Left ventricle myocardium inferior (tissue), 1 donor: ENCODE measurements at regions not wholly inside any gene's neighbourhood (a gene's known extent, or its start where the extent isn't known, plus 50 kb on each side); places are given as distances from the start of the nearest gene placed in this dataset.
"Not testable (repeated sequence)": the region's sequence is repeated elsewhere in the genome, so short reads cannot be mapped to it uniquely, and the experiment has no call there.

Experiments used
- DNase-seq: peaks from one replicate; pipeline ENCODE4 v3.0.0-alpha.2; 2020
- H3K27ac ChIP-seq: fragments of 200-600 bp; replicated peaks from 2 replicates; pipeline ENCODE4 v1.8.0; 2021
- H3K27me3 ChIP-seq: fragments of 200-600 bp; 2 replicates; pipeline ENCODE4 v1.8.0; 2021; ENCODE audit warnings: low read depth
- H3K36me3 ChIP-seq: fragments of 200-600 bp; 2 replicates; pipeline ENCODE4 v1.8.0; 2021
- H3K4me1 ChIP-seq: fragments of 200-600 bp; 2 replicates; pipeline ENCODE4 v1.8.0; 2021
- H3K4me3 ChIP-seq: fragments of 200-600 bp; 2 replicates; pipeline ENCODE4 v1.8.0; 2021; ENCODE audit warnings: mild to moderate bottlenecking, moderate library complexity
- H3K9me3 ChIP-seq: fragments of 200-600 bp; replicated peaks from 2 replicates; pipeline ENCODE4 v1.8.0; 2021
- intact Hi-C: fragments of 100-400 bp; cut with micrococcal nuclease; formaldehyde crosslinking; loops from one replicate; pipeline ENCODE4 v1.11.0; 2022
- TF ChIP-seq, protein P1 (sequence below): fragments of 200-600 bp; IDR thresholded peaks from 2 replicates; pipeline ENCODE4 v1.8.0; 2021; ENCODE audit warnings: antibody characterized with exemption, mild to moderate bottlenecking, borderline replicate concordance
- donor health status: DM: no; HTN: yes; CAD: no; lungs with severe emphysema.

DNA sequence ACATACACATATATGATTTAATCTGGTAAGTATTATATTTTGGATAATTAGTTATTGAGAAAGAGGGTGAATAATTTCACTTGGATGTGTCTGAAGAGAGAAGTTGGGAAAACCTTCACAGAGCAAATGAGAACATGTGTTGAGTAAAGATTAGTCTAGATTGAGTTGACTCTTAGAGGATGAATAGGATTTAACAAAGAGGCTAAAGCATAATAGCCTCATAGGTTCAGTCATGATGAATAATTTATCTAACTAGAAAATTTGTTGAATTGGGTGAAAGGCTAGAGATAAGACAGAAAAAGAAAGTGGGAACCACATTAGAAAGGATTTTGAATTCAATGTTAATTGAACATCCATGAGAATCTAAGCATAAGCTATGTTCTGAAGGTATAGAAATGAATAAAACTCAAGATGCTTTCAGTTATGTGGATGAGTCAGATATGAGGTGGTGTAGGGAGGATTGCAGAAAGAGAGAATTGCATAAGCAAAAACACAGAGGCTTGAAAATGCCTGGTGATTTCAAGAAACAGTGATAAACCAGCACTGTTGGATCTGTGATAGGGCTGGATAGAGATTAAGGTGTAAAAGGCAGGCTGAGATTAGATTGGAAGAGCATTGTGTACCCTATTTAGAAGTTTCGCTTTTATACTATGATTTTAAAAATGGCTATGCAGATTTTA is 207.6 kb upstream of the NR3C2 start:
- Histone ChIP-seq H3K9me3 (no peaks in the 10 kb centered on the region), H3K4me3 (no peak overlapping the region)
- intact Hi-C loops: no loop called here

DNA sequence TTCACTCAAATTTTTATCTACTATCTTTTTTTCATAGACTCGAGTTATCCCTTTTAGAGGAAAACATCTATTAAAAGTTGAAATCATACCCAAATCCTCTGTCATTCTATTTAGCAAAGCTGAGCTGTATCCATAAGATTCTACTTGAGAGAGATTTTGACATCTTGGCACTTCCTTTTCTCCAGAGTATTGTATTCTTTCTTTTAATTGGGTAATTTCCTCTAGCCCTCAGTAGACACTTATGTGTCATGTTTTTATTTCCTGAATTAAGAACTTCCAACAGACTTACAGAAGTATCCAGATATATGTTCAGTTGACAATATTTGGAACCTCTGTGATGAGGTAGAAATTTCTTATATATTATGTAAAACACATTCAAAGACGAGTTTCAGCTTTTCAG is 201.6 kb upstream of the NR3C2 start:
- no peak overlapping the region for H3K4me3 ChIP-seq
- DNase-seq: no peak
- H3K9me3 ChIP-seq: peaks cover under 1% of the 10 kb centered on the region
- TF ChIP-seq, protein P1, sequence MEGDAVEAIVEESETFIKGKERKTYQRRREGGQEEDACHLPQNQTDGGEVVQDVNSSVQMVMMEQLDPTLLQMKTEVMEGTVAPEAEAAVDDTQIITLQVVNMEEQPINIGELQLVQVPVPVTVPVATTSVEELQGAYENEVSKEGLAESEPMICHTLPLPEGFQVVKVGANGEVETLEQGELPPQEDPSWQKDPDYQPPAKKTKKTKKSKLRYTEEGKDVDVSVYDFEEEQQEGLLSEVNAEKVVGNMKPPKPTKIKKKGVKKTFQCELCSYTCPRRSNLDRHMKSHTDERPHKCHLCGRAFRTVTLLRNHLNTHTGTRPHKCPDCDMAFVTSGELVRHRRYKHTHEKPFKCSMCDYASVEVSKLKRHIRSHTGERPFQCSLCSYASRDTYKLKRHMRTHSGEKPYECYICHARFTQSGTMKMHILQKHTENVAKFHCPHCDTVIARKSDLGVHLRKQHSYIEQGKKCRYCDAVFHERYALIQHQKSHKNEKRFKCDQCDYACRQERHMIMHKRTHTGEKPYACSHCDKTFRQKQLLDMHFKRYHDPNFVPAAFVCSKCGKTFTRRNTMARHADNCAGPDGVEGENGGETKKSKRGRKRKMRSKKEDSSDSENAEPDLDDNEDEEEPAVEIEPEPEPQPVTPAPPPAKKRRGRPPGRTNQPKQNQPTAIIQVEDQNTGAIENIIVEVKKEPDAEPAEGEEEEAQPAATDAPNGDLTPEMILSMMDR: no peak
- H3K27me3 ChIP-seq: no peaks in the 10 kb centered on the region
- no peaks in the 10 kb centered on the region for H3K4me1 ChIP-seq
- no peaks in the 10 kb centered on the region for H3K36me3 ChIP-seq
- H3K27ac ChIP-seq: no peak overlapping the region
- intact Hi-C loops: no loop called here

More for the DNA sequence above, 207.6 kb upstream of the NR3C2 start:
- no peaks in the 10 kb centered on the region for H3K36me3 ChIP-seq
- no peaks in the 10 kb centered on the region for H3K4me1 ChIP-seq
- H3K27me3 ChIP-seq: no peaks in the 10 kb centered on the region
- no peak for DNase-seq
- H3K27ac ChIP-seq: no peak overlapping the region
- TF ChIP-seq, protein P1: no peak

DNA sequence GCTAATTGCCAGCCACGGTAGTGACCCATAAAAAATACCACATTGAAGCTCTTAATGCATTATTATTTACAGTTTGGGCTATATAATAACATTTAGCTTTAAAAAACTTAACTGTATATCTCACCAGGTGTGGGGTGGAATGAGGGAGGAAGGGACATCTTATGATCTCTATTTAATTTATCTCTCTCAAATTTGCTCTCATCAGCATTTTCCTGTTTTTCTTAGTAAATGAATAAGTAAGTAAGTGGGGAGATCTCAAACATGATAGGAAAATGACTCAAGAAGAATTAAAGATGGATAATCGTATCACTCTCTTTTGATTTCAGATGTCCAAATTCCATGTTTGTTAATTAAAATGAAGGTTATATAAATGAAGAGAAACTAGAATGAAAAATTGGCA is 200.7 kb upstream of the NR3C2 start:
- no peak for DNase-seq
- Histone ChIP-seq H3K36me3 (no peaks in the 10 kb centered on the region), H3K27ac (no peak overlapping the region), H3K4me1 (no peaks in the 10 kb centered on the region), H3K4me3 (no peak overlapping the region), H3K27me3 (no peaks in the 10 kb centered on the region), H3K9me3 (peaks cover 10% of the 10 kb centered on the region)
- TF ChIP-seq, protein P1: no peak
- intact Hi-C loops: no loop called here

DNA sequence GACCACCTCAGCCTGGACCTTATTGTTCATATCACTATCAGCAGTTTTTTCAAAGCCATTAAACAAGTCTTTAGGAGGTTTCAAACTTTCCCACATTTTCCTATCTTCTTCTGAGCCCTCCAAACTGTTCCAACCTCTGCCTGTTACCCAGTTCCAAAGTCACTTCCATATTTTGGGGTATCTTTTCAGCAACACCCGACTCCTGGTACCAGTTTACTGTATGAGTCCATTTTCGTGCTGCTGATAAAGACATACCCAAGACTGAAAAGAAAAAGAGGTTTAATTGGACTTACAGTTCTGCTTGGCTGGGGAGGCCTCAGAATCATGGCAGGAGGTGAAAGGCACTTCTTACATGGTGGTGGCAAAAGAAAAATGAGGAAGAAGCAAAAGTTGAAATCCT is 195.9 kb upstream of the NR3C2 start:
- intact Hi-C loops, H3K36me3 ChIP-seq, H3K4me1 ChIP-seq, H3K4me3 ChIP-seq, H3K27ac ChIP-seq, H3K27me3 ChIP-seq, DNase-seq: not testable (repeated sequence)
- H3K9me3 ChIP-seq: peaks cover 20% of the 10 kb centered on the region

DNA sequence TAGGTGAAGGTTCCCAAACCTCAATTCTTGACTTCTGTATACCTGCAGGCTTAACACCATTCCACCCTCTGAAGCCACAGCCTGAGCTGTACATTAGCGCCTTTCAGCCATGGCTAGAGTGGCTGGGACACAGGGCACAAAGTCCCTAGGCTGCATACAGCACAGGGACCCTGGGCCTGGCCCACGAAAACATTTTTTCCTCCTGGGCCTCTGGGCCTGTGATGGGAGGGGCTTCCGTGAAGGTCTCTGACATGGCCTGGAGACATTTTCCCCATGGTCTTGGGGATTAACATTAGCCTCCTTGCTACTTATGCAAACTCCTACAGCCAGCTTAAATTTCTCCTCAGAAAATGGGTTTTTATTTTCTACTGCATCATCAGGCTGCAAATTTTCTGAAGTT is 195.2 kb upstream of the NR3C2 start:
- peaks cover 20% of the 10 kb centered on the region for H3K9me3 ChIP-seq
- DNase-seq, H3K27ac ChIP-seq, H3K4me1 ChIP-seq, H3K36me3 ChIP-seq, H3K27me3 ChIP-seq, intact Hi-C loops, H3K4me3 ChIP-seq: not testable (repeated sequence)

DNA sequence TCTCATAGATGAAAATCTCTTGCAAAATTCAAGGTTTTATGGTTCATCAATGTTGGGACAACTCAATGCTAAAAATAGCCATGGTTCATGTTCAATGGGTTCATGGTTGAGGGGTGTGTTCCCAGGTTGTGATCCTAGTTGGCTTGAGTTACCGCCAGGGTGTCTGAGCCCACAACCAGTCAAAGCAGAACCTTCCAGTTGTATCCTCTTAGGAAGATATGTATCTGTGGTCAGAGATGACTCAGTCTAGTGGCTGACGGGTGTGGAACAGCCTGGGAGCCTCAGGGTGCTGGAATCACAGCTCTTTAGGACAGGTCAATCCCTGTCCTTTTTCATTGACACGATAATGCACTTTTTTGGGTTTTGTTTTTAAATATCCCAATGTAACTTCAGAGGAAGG is 192.3 kb upstream of the NR3C2 start:
- TF ChIP-seq, protein P1: no peak
- Histone ChIP-seq H3K9me3 (peaks cover 20% of the 10 kb centered on the region), H3K27ac (no peak overlapping the region), H3K27me3 (no peaks in the 10 kb centered on the region), H3K36me3 (no peaks in the 10 kb centered on the region), H3K4me1 (no peaks in the 10 kb centered on the region), H3K4me3 (no peak overlapping the region)
- intact Hi-C loops: no loop called here
- DNase-seq: no peak

DNA sequence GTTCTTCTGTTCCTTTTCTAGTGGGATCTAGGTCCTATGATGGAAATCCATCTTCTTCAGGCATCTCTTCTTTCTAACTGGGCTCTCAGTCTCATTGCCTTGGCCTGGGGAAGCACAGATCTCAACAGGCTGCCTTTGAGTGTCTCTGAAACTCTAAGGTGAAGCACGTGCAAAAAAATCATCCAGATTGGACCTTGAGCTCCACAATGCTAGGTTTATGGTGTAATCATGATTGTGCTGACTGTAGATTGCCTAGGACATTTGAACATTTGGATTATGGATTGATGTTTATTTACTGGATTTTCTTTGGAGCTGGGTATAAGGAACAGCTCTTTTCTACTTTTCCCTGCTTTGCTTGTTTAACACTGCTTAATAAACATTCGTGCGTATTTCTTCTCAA is 191.5 kb upstream of the NR3C2 start:
- Histone ChIP-seq H3K27ac (no peak overlapping the region), H3K27me3 (no peaks in the 10 kb centered on the region), H3K4me1 (no peaks in the 10 kb centered on the region), H3K4me3 (no peak overlapping the region), H3K9me3 (peaks cover 18% of the 10 kb centered on the region), H3K36me3 (no peaks in the 10 kb centered on the region)
- no peak for DNase-seq
- TF ChIP-seq, protein P1: no peak
- intact Hi-C loops: no loop called here
